Skeletal muscle tissue (tissue), 3 donors: ENCODE measurements at regions not wholly inside any gene's neighbourhood (a gene's known extent, or its start where the extent isn't known, plus 50 kb on each side); places are given as distances from the start of the nearest gene placed in this dataset.

Experiments used
- H3K27ac ChIP-seq: one replicate; pipeline ENCODE4 v1.7.0; 2013; ENCODE audit warnings: mild to moderate bottlenecking, low read depth, low read length, inconsistent platforms
- H3K27me3 ChIP-seq, 3 donors: one replicate each; pipeline ENCODE4 v1.7.0; 2013; ENCODE audit warnings: low read length in 3 of 3; ENCODE audit not compliant: control insufficient read depth in 3 of 3, insufficient read depth in 3 of 3
- H3K36me3 ChIP-seq, 3 donors: one replicate each; pipeline ENCODE4 v1.7.0; 2013; ENCODE audit warnings: low read length in 3 of 3; ENCODE audit not compliant: control insufficient read depth in 3 of 3, insufficient read depth in 3 of 3
- H3K4me1 ChIP-seq, 3 donors: one replicate each; pipeline ENCODE4 v1.7.0; 2013; ENCODE audit warnings: low read length in 3 of 3, mild to moderate bottlenecking in 3 of 3; ENCODE audit not compliant: control insufficient read depth in 3 of 3, insufficient read depth in 3 of 3
- H3K4me3 ChIP-seq, 3 donors: one replicate each; pipeline ENCODE4 v1.7.0; 2013; ENCODE audit warnings: low read length in 3 of 3
- H3K9ac ChIP-seq, 3 donors: one replicate each; pipeline ENCODE4 v1.7.0; 2013; ENCODE audit warnings: low read length in 3 of 3, mild to moderate bottlenecking in 3 of 3, moderate library complexity in 2 of 3, low read depth in 1 of 3
- H3K9me3 ChIP-seq, 3 donors: one replicate each; pipeline ENCODE4 v1.7.0; 2013; ENCODE audit warnings: low read length in 3 of 3; ENCODE audit not compliant: control insufficient read depth in 3 of 3
- donor health status: Osteomylitis.

DNA sequence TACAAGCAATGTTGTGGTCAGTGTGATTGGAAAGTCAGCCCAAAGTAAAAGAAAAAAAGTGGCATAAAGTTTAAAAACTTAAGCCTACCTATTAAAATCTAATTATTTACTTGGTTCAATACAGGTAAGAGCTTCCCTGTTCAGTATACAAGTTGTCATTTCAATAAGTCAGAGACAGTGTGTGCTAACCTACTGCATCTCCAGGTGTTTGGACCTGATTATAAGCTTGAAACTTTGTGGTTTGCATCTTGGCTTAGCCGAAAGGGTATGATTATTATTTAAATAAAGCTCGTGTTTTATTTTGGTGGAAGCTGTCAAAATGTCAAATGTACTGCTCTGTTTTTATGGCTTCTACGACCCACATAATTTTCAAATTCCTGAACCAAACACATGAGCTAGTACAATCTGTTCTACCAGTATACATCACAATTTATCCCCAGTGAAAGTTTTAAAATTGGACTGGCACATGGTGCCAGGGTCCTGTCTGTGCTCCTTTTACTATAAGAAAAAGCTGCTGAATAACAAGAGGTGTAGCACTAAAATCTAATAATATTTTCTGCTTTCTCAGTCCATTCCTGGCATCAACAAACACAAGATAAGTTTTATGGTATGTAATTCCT, 103.9 kb upstream of the ANO3 start:
- Histone ChIP-seq H3K9ac (no peak overlapping the region), H3K9me3 (no peaks in the 10 kb centered on the region), H3K4me3 (no peak overlapping the region), H3K4me1 (no peaks in the 10 kb centered on the region), H3K36me3 (no peaks in the 10 kb centered on the region), H3K27me3 (no peaks in the 10 kb centered on the region), H3K27ac (no peak overlapping the region)

DNA sequence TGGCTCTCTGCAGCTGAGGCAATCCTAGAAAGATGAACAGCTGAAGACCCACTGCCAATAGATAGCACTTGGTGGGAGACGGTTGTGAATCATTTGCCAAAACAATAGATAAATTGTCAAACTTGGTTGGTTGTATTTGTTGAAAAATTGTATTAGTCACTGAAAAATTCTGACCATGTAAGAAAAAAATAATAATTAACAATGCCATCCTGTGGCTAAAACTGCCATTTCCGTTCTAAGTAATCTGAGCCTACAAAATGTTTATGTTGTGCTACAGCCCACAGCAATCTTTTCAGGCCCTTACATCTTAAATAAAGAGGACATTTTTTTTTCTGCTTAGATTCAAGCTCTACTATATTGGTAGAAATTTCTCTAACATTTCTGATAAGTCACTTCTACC, 103.2 kb upstream of the ANO3 start:
- H3K9me3 ChIP-seq = no peaks in the 10 kb centered on the region
- no peaks in the 10 kb centered on the region for H3K4me1 ChIP-seq
- no peak overlapping the region for H3K27ac ChIP-seq
- no peak overlapping the region for H3K9ac ChIP-seq
- H3K4me3 ChIP-seq = no peak overlapping the region
- H3K27me3 ChIP-seq = no peaks in the 10 kb centered on the region
- H3K36me3 ChIP-seq = no peaks in the 10 kb centered on the region

DNA sequence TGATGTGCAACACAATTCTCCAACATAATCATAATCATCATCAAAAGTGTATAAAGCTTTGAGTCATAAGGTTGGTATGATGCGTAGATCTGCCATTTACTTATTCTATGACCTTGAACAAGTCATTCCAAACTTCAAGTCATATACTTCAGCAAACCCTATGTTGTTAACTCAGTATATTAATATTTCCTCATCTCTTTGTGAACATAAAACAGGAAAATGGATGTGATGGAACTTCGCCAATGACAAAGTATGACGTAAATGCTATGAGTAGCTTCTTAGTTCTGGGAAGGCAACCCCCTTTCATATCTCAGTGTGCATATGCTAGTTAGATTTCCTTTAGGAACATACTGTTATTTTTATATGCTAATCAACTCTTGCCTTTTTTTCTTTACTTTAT, 102.7 kb upstream of the ANO3 start:
- H3K9ac ChIP-seq = no peak overlapping the region
- no peaks in the 10 kb centered on the region for H3K36me3 ChIP-seq
- no peaks in the 10 kb centered on the region for H3K9me3 ChIP-seq
- H3K4me1 ChIP-seq = no peaks in the 10 kb centered on the region
- H3K27me3 ChIP-seq = no peaks in the 10 kb centered on the region
- no peak overlapping the region for H3K27ac ChIP-seq
- no peak overlapping the region for H3K4me3 ChIP-seq

DNA sequence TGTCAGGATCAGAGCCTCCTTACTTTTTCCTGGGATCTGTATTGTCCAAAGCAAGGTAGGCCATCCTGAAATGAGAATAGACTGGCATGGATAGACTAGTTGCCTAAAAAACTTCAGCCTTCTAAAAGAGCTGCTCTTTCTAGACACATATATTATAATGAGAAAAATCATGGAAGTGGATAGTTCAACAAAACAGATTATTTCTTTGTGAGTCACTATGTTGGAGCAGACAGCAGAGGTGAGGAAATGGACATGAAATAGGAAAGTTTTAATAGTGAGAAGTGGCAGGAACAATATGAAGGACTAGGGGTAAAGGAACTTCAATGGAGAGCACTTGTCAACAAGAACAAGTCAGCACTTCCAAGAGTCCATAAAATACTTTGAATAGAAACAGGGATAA, 101.9 kb upstream of the ANO3 start:
- Histone ChIP-seq H3K27me3 (no peaks in the 10 kb centered on the region), H3K9ac (no peak overlapping the region), H3K36me3 (no peaks in the 10 kb centered on the region), H3K4me3 (no peak overlapping the region), H3K4me1 (no peaks in the 10 kb centered on the region), H3K9me3 (no peaks in the 10 kb centered on the region), H3K27ac (no peak overlapping the region)

DNA sequence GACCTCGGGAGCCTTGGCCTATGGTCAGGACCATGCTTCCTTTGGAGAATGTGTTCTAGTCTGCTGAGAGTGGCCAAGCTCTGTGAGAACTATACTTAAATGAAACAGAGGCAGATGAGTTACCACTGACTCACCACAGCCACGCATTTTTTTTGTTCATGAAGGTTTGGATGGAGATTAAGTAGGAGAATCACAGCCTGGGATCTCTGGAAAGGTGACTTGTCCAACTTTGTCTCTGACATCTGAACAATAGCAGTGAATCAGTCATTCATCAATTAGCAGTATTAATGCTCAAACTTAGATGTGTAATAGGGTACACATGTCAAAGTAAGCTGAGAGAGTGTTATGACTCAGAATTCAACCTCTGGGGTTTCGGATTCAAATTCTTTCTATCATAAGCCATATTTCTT, 100.7 kb upstream of the ANO3 start:
- Histone ChIP-seq H3K27ac (no peak overlapping the region), H3K4me3 (no peak overlapping the region), H3K9ac (no peak overlapping the region), H3K36me3 (no peaks in the 10 kb centered on the region), H3K4me1 (no peaks in the 10 kb centered on the region), H3K27me3 (no peaks in the 10 kb centered on the region), H3K9me3 (no peaks in the 10 kb centered on the region)

DNA sequence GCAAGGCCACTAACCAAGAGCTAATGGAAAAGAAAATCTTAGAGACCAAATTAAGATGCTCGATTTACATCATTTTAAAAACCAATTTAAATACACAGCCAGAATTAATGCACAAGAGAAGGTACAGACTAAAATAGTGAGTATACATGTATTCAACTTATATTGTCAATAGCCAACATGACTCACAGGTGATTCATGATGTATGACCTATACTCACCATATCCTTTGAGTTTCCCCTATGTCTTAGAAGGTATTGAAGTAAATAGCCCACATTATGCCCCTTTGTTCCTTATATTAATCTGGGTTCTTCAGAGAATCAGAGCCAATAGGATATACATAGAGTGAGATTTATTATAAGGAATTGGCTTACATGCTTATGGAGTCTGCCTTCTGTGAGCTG, 97.5 kb upstream of the ANO3 start:
- Histone ChIP-seq H3K27me3 (no peaks in the 10 kb centered on the region), H3K36me3 (no peaks in the 10 kb centered on the region), H3K4me1 (no peaks in the 10 kb centered on the region), H3K9ac (no peak overlapping the region), H3K9me3 (no peaks in the 10 kb centered on the region), H3K27ac (no peak overlapping the region), H3K4me3 (no peak overlapping the region)

DNA sequence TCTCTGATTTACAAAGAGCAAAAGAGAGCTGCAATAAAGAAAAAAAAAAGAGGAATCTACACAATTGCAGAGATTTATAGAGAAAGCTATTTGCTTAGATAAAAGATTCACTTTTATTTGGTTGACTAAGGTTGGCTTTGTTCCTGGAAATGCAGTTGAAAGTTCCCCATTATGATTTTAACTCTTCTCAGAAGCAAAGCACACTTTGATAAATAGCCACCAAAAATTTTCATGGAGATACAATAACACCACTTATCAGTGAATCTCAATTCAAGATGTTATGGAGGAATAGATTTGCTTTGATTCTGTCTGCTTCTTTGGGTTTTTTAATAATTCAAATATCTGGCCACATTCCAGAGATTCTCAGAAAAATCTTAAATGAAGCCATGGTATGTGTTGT, 88.5 kb upstream of the ANO3 start:
- no peak overlapping the region for H3K27ac ChIP-seq
- H3K4me1 ChIP-seq = no peaks in the 10 kb centered on the region

DNA sequence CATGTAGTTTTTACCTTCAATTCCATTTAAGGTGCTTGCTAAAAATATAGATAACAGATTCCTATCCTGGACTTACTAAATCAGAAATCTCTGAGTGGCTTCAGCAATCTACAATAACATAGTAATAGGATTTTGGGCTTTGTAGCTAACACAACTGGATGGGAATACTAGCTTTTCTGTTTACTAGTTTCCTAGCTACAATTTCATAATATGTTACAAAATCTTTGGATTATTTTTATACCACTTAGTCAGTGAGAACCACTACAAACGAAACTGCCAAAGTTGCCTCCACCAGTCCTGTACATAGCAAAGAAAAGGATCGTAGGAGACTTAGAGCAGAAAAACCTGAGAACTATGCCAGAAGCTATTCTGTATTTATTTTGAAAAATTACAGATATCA, 87.7 kb upstream of the ANO3 start:
- no peak overlapping the region for H3K4me3 ChIP-seq
- H3K27me3 ChIP-seq = no peaks in the 10 kb centered on the region
- no peaks in the 10 kb centered on the region for H3K36me3 ChIP-seq
- no peaks in the 10 kb centered on the region for H3K4me1 ChIP-seq
- H3K9me3 ChIP-seq = no peaks in the 10 kb centered on the region
- no peak overlapping the region for H3K9ac ChIP-seq
- no peak overlapping the region for H3K27ac ChIP-seq

More for the DNA sequence above, 88.5 kb upstream of the ANO3 start:
- no peaks in the 10 kb centered on the region for H3K9me3 ChIP-seq
- H3K4me3 ChIP-seq = no peak overlapping the region
- H3K9ac ChIP-seq = no peak overlapping the region
- no peaks in the 10 kb centered on the region for H3K36me3 ChIP-seq
- no peaks in the 10 kb centered on the region for H3K27me3 ChIP-seq

DNA sequence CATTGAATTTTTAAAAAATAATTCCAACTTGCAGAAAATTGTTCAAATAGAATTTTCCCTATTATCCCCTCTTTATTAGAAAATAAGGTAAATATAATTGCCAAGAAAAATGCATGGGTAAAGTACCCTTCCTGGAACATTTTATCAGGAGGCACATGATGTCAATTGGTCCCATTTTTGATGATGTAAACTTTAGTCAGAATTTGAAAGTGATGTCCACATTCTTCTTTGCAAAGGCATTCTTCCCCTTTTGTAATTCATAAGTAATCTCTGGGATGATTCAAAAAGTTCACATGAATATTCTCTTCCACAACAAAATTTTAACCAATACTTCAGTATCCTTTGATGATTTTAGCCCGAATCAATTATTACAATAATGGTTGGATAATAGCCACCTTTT, 86.9 kb upstream of the ANO3 start:
- no peak overlapping the region for H3K4me3 ChIP-seq
- no peak overlapping the region for H3K27ac ChIP-seq
- no peaks in the 10 kb centered on the region for H3K36me3 ChIP-seq
- H3K4me1 ChIP-seq = no peaks in the 10 kb centered on the region
- H3K27me3 ChIP-seq = no peaks in the 10 kb centered on the region
- no peak overlapping the region for H3K9ac ChIP-seq
- H3K9me3 ChIP-seq = no peaks in the 10 kb centered on the region

DNA sequence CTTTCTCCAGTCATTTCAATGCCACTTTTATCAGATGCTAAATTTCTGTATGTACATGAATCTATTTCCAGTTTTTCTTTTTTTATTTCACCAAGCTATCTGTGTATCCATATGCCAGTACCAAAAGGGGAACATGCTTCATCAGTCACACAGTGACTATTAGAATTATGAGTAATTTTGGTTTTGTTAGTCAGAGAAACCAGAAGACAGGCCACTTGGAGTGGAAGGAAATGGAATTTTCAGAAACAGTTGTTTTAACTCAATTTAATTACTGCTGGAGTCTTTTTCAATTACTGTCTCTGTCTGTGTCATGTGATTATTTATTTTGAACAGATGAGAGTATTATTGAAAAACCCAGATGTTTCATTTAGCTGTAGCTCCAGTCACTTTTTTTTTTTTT, 84.6 kb upstream of the ANO3 start:
- Histone ChIP-seq H3K27me3 (no peaks in the 10 kb centered on the region), H3K9ac (no peak overlapping the region), H3K9me3 (no peaks in the 10 kb centered on the region), H3K27ac (no peak overlapping the region), H3K36me3 (no peaks in the 10 kb centered on the region), H3K4me3 (no peak overlapping the region), H3K4me1 (no peaks in the 10 kb centered on the region)

DNA sequence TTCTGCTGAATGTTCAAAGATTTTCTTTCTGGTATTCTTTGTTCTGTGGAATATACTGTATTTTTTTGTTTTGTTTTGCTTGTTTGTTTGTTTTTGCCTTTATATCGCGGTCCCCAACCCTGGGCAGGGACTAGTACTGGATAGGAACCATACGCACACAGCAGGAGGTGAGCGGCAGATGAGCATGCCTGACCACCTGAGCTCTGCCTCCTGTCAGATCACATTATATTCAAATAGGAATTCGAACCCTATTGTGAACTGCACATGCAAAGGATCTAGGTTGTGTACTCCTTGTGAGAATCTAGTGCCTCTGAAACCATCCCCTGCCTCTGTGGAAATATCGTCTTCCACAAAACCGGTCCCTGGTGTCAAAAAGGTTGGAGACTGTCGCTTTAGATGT, 83.3 kb upstream of the ANO3 start:
- H3K9ac ChIP-seq = no peak overlapping the region
- H3K36me3 ChIP-seq = no peaks in the 10 kb centered on the region
- no peaks in the 10 kb centered on the region for H3K9me3 ChIP-seq
- no peak overlapping the region for H3K4me3 ChIP-seq
- no peak overlapping the region for H3K27ac ChIP-seq
- no peaks in the 10 kb centered on the region for H3K4me1 ChIP-seq
- H3K27me3 ChIP-seq = no peaks in the 10 kb centered on the region
